Neural cell (in vitro differentiated cells): ENCODE measurements at regions not wholly inside any gene's neighbourhood (a gene's known extent, or its start where the extent isn't known, plus 50 kb on each side); places are given as distances from the start of the nearest gene placed in this dataset.
A peak's percentile ranks its signal among the peaks of the same experiment; 100 is the strongest.

ENCODE experiments used
- H2AFZ ChIP-seq: fragments of 200-600, 300-800 bp; sonication (generic), shearing (Covaris generic); 2 replicates; pipeline ENCODE4 v1.6.0; 2014; ENCODE audit warnings: low read depth, mild to moderate bottlenecking, antibody characterized with exemption, low read length, moderate library complexity
- H3F3A ChIP-seq: fragments of 200-600 bp; shearing (Covaris generic); 2 replicates; pipeline ENCODE4 v1.6.1; 2016; ENCODE audit warnings: mild to moderate bottlenecking, moderate library complexity, mixed read lengths, antibody characterized with exemption, low read length; ENCODE audit not compliant: insufficient read depth, poor library complexity, severe bottlenecking
- H3K27ac ChIP-seq: fragments of 200-600, 300-800 bp; sonication (generic), shearing (Covaris generic); 2 replicates; pipeline ENCODE4 v1.5.1; 2014; ENCODE audit warnings: mild to moderate bottlenecking, low read length, moderate library complexity
- H3K27me3 ChIP-seq: fragments of 300-800, 200-600 bp; sonication (generic), shearing (Covaris generic); 2 replicates; pipeline ENCODE4 v1.6.0; 2014; ENCODE audit warnings: mild to moderate bottlenecking, low read depth, low read length, moderate library complexity; ENCODE audit not compliant: insufficient read depth
- H3K36me3 ChIP-seq: fragments of 300-800, 200-600 bp; sonication (generic), shearing (Covaris generic); 2 replicates; pipeline ENCODE4 v1.5.1; 2014; ENCODE audit warnings: mild to moderate bottlenecking, antibody characterized with exemption, low read length, moderate library complexity; ENCODE audit not compliant: insufficient read depth
- H3K4me2 ChIP-seq: fragments of 300-800, 200-600 bp; sonication (generic), shearing (Covaris generic); 2 replicates; pipeline ENCODE4 v1.6.0; 2014; ENCODE audit warnings: mild to moderate bottlenecking, low read length
- H3K4me3 ChIP-seq: fragments of 300-800, 200-600 bp; sonication (generic), shearing (Covaris generic); 2 replicates; pipeline ENCODE4 v1.5.1; 2014; ENCODE audit warnings: mild to moderate bottlenecking, low read length, moderate library complexity
- H3K79me2 ChIP-seq: fragments of 200-600 bp; shearing (Covaris generic); replicated peaks from 2 replicates; pipeline ENCODE4 v1.6.0; 2014; ENCODE audit warnings: mild to moderate bottlenecking, low read length, moderate library complexity; ENCODE audit not compliant: insufficient read depth
- H3K9ac ChIP-seq: fragments of 300-800, 200-600 bp; sonication (generic), shearing (Covaris generic); 2 replicates; pipeline ENCODE4 v1.6.1; 2016; ENCODE audit warnings: mild to moderate bottlenecking, low read length, mixed read lengths
- H3K9me2 ChIP-seq: fragments of 200-600 bp; shearing (Covaris generic); 2 replicates; pipeline ENCODE4 v1.6.1; 2016; ENCODE audit warnings: mild to moderate bottlenecking, low read length, mixed read lengths; ENCODE audit not compliant: insufficient read depth
- H3K9me3 ChIP-seq: fragments of 200-600, 300-800 bp; sonication (generic), shearing (Covaris generic); 2 replicates; pipeline ENCODE4 v1.6.1; 2016; ENCODE audit warnings: mild to moderate bottlenecking, mixed run types, low read length, moderate library complexity, mixed read lengths
- H4K20me1 ChIP-seq: fragments of 200-600 bp; shearing (Covaris generic); 2 replicates; pipeline ENCODE4 v1.6.1; 2016; ENCODE audit warnings: mild to moderate bottlenecking, mixed run types; ENCODE audit not compliant: insufficient read depth
- CTCF ChIP-seq: fragments of 450-650 bp; IDR thresholded peaks from 2 replicates; pipeline ENCODE4 v1.5.1; 2014; ENCODE audit warnings: antibody characterized with exemption, mild to moderate bottlenecking, moderate library complexity; ENCODE audit not compliant: poor library complexity, severe bottlenecking
- EP300 ChIP-seq: fragments of 450-650 bp; conservative IDR thresholded peaks from 2 replicates; pipeline ENCODE4 v1.6.1; 2014; ENCODE audit warnings: antibody characterized with exemption, mild to moderate bottlenecking, moderate library complexity; ENCODE audit not compliant: poor library complexity, severe bottlenecking
- EZH2 ChIP-seq: fragments of 200-600, 300-800 bp; shearing (Covaris generic), sonication (generic); IDR thresholded peaks from 2 replicates; pipeline ENCODE4 v1.6.1; 2014; ENCODE audit warnings: antibody characterized with exemption, low read length, borderline replicate concordance, mild to moderate bottlenecking; ENCODE audit not compliant: insufficient read depth, poor library complexity, severe bottlenecking
- MXI1 ChIP-seq: fragments of 450-650 bp; conservative IDR thresholded peaks from 2 replicates; pipeline ENCODE4 v1.6.1; 2014; ENCODE audit warnings: antibody characterized with exemption, mild to moderate bottlenecking; ENCODE audit not compliant: poor library complexity, severe bottlenecking
- POLR2AphosphoS5 ChIP-seq: IDR thresholded peaks from 2 replicates; pipeline ENCODE4 v1.6.1; 2012
- RAD21 ChIP-seq: fragments of 450-650 bp; conservative IDR thresholded peaks from 2 replicates; pipeline ENCODE4 v1.6.1; 2014; ENCODE audit warnings: antibody characterized with exemption, mild to moderate bottlenecking, moderate library complexity
- REST ChIP-seq: IDR thresholded peaks from 2 replicates; pipeline ENCODE4 v1.6.1; 2012; ENCODE audit warnings: borderline replicate concordance
- SMC3 ChIP-seq: fragments of 450-650 bp; conservative IDR thresholded peaks from 2 replicates; pipeline ENCODE4 v1.6.1; 2014; ENCODE audit warnings: antibody characterized with exemption, mild to moderate bottlenecking, moderate library complexity; ENCODE audit not compliant: poor library complexity
- TAF1 ChIP-seq: IDR thresholded peaks from 2 replicates; pipeline ENCODE4 v1.6.1; 2012; ENCODE audit warnings: low read depth

GRCh38 chr10:78624791-78625190, 444.0 kb upstream of the ZMIZ1 start:
- Histone ChIP-seq H3K27ac (no peak overlapping the region), H3K9ac (no peak overlapping the region), H3K9me2 (no peaks in the 10 kb centered on the region)

GRCh38 chr10:78626471-78626870, 442.3 kb upstream of the ZMIZ1 start:
- Histone ChIP-seq H2AFZ (no peak overlapping the region), H3K9ac (no peak overlapping the region), H3K36me3 (no peaks in the 10 kb centered on the region), H3K9me3 (no peaks in the 10 kb centered on the region), H3K79me2 (no peaks in the 10 kb centered on the region), H3F3A (no peaks in the 10 kb centered on the region), H3K4me2 (no peak overlapping the region), H3K4me3 (no peak overlapping the region), H3K27ac (peak overlapping the region; percentile 44), H4K20me1 (no peaks in the 10 kb centered on the region), H3K27me3 (no peaks in the 10 kb centered on the region), H3K9me2 (no peaks in the 10 kb centered on the region)
- TF ChIP-seq REST = no peak
- TF ChIP-seq CTCF = no peak
- no peak for TF ChIP-seq TAF1
- TF ChIP-seq SMC3 = peak; percentile 42
- no peak for TF ChIP-seq EZH2
- TF ChIP-seq RAD21 = peak; percentile 43
- TF ChIP-seq POLR2AphosphoS5 = peak; percentile 42
- TF ChIP-seq EP300 = peak; percentile 49

More at GRCh38 chr10:78624791-78625190, 444.0 kb upstream of the ZMIZ1 start:
- H3K27me3 ChIP-seq = no peaks in the 10 kb centered on the region
- no peaks in the 10 kb centered on the region for H4K20me1 ChIP-seq
- no peaks in the 10 kb centered on the region for H3F3A ChIP-seq
- no peaks in the 10 kb centered on the region for H3K9me3 ChIP-seq
- H3K4me2 ChIP-seq = no peak overlapping the region
- H3K79me2 ChIP-seq = no peaks in the 10 kb centered on the region
- no peak overlapping the region for H2AFZ ChIP-seq
- no peaks in the 10 kb centered on the region for H3K36me3 ChIP-seq
- H3K4me3 ChIP-seq = no peak overlapping the region
- TF ChIP-seq CTCF (no peak), RAD21 (no peak), REST (no peak), TAF1 (no peak), EZH2 (no peak), MXI1 (no peak), POLR2AphosphoS5 (no peak)
